K562 (cell line): ENCODE measurements at regions not wholly inside any gene's neighbourhood (a gene's known extent, or its start where the extent isn't known, plus 50 kb on each side); places are given as distances from the start of the nearest gene placed in this dataset.

Experiments used
- ATAC-seq: fragments of 200-7000 bp; cut with Tn5 transposase; 3 replicates; pipeline ENCODE4 v1.9.1; 2020; ENCODE audit warnings: moderate library complexity
- BruUV-seq: library from RNA; stranded (reverse); fragments of 400-500 nt; replicated peaks from 2 replicates; lab custom pipeline; 2021; lab: Mats Ljungman, UMichigan
- CTCF ChIA-PET: fragments of 300-600 bp; formaldehyde crosslinking; extraction: SDS; loops from one replicate; lab custom pipeline; 2021; ENCODE audit warnings: low intra/inter-chr PET ratio; lab: Yijun Ruan, JAX
- POLR2A ChIA-PET: fragments of 300-600, 350-650 bp; sonication (Branson Sonifier 250); formaldehyde crosslinking; extraction: SDS; loops from one replicate; lab custom pipeline; 2021; ENCODE audit warnings: antibody characterized with exemption, inconsistent platforms; lab: Yijun Ruan, JAX
- DNase-seq, 4 experiments: peaks; one replicate each; pipeline versions ENCODE4 v3.0.0 to v3.0.0-alpha.2; 2011 to 2018; ENCODE audit warnings: low spot score in 3 of 4, mixed read lengths in 3 of 4; ENCODE audit errors: extremely low read depth in 1 of 4
- FAIRE-seq: peaks from 2 replicates; lab custom pipeline; 2011; peaks lifted over from hg19 to GRCh38; lab: Jason Lieb, UNC
- H2AFZ ChIP-seq: 2 replicates; pipeline ENCODE4 v1.6.0; 2011; ENCODE audit warnings: low read depth, low read length, control low read depth, inconsistent platforms
- H3K27ac ChIP-seq: fragments of 200-600 bp; 3 replicates; pipeline ENCODE4 v1.8.0; 2011; ENCODE audit warnings: low read depth, mild to moderate bottlenecking, control low read depth, inconsistent platforms, low read length, moderate library complexity, mixed read lengths; ENCODE audit errors: extremely low read depth
- H3K27me3 ChIP-seq, 2 experiments: fragments of 300-600 bp in 1 of 2; 2 replicates in 1 of 2; 3 replicates in 1 of 2; pipeline versions ENCODE4 v1.6.0 to v1.8.0; 2011; ENCODE audit warnings: inconsistent platforms in 2 of 2, low read length in 2 of 2, mild to moderate bottlenecking in 1 of 2, mixed read lengths in 1 of 2, moderate library complexity in 1 of 2; ENCODE audit not compliant: control insufficient read depth in 2 of 2, insufficient read depth in 2 of 2
- H3K36me3 ChIP-seq: fragments of 300-600 bp; 3 replicates; pipeline ENCODE4 v1.8.0; 2011; ENCODE audit warnings: mild to moderate bottlenecking, low read length, inconsistent platforms; ENCODE audit not compliant: control insufficient read depth, insufficient read depth
- H3K4me1 ChIP-seq, 2 experiments: fragments of 200-600 bp in 1 of 2; replicated peaks in 1 of 2; 2 replicates in 1 of 2; 3 replicates in 1 of 2; pipeline versions ENCODE4 v1.5.1 to v1.8.0; 2011; ENCODE audit warnings: inconsistent platforms in 2 of 2, low read length in 2 of 2, mild to moderate bottlenecking in 1 of 2, mixed read lengths in 1 of 2, moderate library complexity in 1 of 2; ENCODE audit not compliant: control insufficient read depth in 2 of 2, insufficient read depth in 2 of 2
- H3K4me2 ChIP-seq: 2 replicates; pipeline ENCODE4 v1.6.1; 2011; ENCODE audit warnings: low read length, control low read depth, inconsistent platforms, mixed read lengths; ENCODE audit not compliant: insufficient read depth
- H3K4me3 ChIP-seq: fragments of 200-600 bp; sonication (generic), shearing (Covaris generic); 2 replicates; pipeline ENCODE4 v1.5.1; 2016; ENCODE audit warnings: control low read depth, inconsistent platforms
- H3K79me2 ChIP-seq: fragments of 200-600 bp; 3 replicates; pipeline ENCODE4 v1.8.0; 2011; ENCODE audit warnings: low read length, inconsistent platforms; ENCODE audit not compliant: control insufficient read depth, insufficient read depth
- H3K9ac ChIP-seq, 2 experiments: 2 replicates each; pipeline versions ENCODE4 v1.6.0 to v1.6.1; 2011; ENCODE audit warnings: low read depth in 2 of 2, low read length in 2 of 2, control low read depth in 1 of 2, inconsistent platforms in 1 of 2, mild to moderate bottlenecking in 1 of 2, mixed read lengths in 1 of 2; ENCODE audit not compliant: insufficient read depth in 1 of 2
- H3K9me1 ChIP-seq: one replicate; pipeline ENCODE4 v1.6.0; 2011; ENCODE audit warnings: inconsistent platforms, mild to moderate bottlenecking, low read length, moderate library complexity; ENCODE audit not compliant: control insufficient read depth, insufficient read depth
- H3K9me3 ChIP-seq: replicated peaks from 2 replicates; pipeline ENCODE4 v1.5.1; 2011; ENCODE audit warnings: low read depth, low read length, inconsistent platforms; ENCODE audit not compliant: control insufficient read depth, insufficient read depth
- H4K20me1 ChIP-seq: replicated peaks from 2 replicates; pipeline ENCODE4 v1.6.1; 2011; ENCODE audit warnings: low read length, inconsistent platforms, mixed read lengths; ENCODE audit not compliant: control insufficient read depth, insufficient read depth
- ZNF584 ChIP-seq: fragments of 200-800 bp; sonication (Bioruptor generic); IDR thresholded peaks from 2 replicates; pipeline ENCODE4 v1.6.1; 2016; ENCODE audit warnings: low read depth, mild to moderate bottlenecking, missing genetic modification characterization, missing compliant biosample characterization
- WGBS: fragments of 100-300 bp; shearing (Covaris generic); methylation state at CpG from one replicate; pipeline ENCODE4 v1.1.6; 2016; ENCODE audit warnings: low coverage, mixed read lengths; ENCODE audit not compliant: insufficient coverage; ENCODE audit errors: missing lambda C conversion rate; 5-methylcytosine and 5-hydroxymethylcytosine counted together
- in situ Hi-C: fragments of 300-500 bp; cut with MboI; formaldehyde crosslinking; loops from 4 replicates; pipeline ENCODE4 v1.15.0; 2018; ENCODE audit warnings: inconsistent platforms, mixed read lengths
- intact Hi-C: fragments of 100-400 bp; cut with micrococcal nuclease; formaldehyde crosslinking; loops from 2 replicates; pipeline ENCODE4 v1.14.2; 2022
- TF ChIP-seq, protein P1 (sequence below): fragments of 450-650 bp; formaldehyde crosslinking; IDR thresholded peaks from 2 replicates; pipeline ENCODE4 v1.4.0; 2020; ENCODE audit warnings: mild to moderate bottlenecking, moderate library complexity

- ChIA-PET POLR2A (interaction anchor here (0.7 kb wide), 1 partner anchor 506 kb away, joined by 4 read pairs; no protein-coding TSS in a partner anchor), CTCF (interaction anchor here (0.6 to 1.8 kb wide), 2 partner anchors 1289 to 1672 kb away, joined by 3 to 12 read pairs; no protein-coding TSS in a partner anchor)
- no peak for DNase-seq
- no TSS peak for BruUV-seq
- intact Hi-C loops (loop anchor here (1.0 to 5.0 kb wide), 3 partner anchors 76 to 1268 kb away; no protein-coding TSS in a partner anchor), in situ Hi-C loops (no loop called here)
- Histone ChIP-seq H3K27ac (no peak overlapping the region), H3K27me3 (peaks cover 8 to 15% of the 10 kb centered on the region in 2 experiments; a peak in 4 of 5 replicates), H3K9me3 (no peaks in the 10 kb centered on the region), H2AFZ (no peak overlapping the region), H4K20me1 (no peaks in the 10 kb centered on the region), H3K9ac (no peak overlapping the region), H3K4me3 (no peak overlapping the region), H3K4me2 (no peak overlapping the region), H3K79me2 (no peaks in the 10 kb centered on the region), H3K36me3 (no peaks in the 10 kb centered on the region), H3K9me1 (no peaks in the 10 kb centered on the region), H3K4me1 (no peaks in the 10 kb centered on the region)
- TF ChIP-seq, protein P1, sequence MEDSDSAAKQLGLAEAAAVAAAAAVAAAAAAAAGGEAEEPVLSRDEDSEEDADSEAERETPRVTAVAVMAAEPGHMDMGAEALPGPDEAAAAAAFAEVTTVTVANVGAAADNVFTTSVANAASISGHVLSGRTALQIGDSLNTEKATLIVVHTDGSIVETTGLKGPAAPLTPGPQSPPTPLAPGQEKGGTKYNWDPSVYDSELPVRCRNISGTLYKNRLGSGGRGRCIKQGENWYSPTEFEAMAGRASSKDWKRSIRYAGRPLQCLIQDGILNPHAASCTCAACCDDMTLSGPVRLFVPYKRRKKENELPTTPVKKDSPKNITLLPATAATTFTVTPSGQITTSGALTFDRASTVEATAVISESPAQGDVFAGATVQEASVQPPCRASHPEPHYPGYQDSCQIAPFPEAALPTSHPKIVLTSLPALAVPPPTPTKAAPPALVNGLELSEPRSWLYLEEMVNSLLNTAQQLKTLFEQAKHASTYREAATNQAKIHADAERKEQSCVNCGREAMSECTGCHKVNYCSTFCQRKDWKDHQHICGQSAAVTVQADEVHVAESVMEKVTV (CRISPR knock-in tag): 0 out of 2 replicates have a peak, but pooled peaks have one; percentile 0
- TF ChIP-seq ZNF584 (CRISPR knock-in tag): no peak
- WGBS: 1% methylated on average over 7 of the region's 7 CpGs
- no peak; the same call in 1 of the 3 replicates for ATAC-seq
- no peak for FAIRE-seq
Observed at GRCh38 chr12:92650228-92650822, 52.5 kb upstream of the PLEKHG7 start.
